H1 (cell line): ENCODE measurements at regions not wholly inside any gene's neighbourhood (a gene's known extent, or its start where the extent isn't known, plus 50 kb on each side); places are given as distances from the start of the nearest gene placed in this dataset.

Source experiments
- HDAC6 ChIP-seq: IDR thresholded peaks from one replicate; pipeline ENCODE4 v1.7.1; 2012; ENCODE audit warnings: low read depth, mild to moderate bottlenecking, inconsistent platforms, low read length, moderate library complexity
- TBP ChIP-seq: IDR thresholded peaks from 2 replicates; pipeline ENCODE4 v1.6.1; 2011; ENCODE audit warnings: low read depth, low read length, improper control_type of control experiment
- ZNF274 ChIP-seq: IDR thresholded peaks from 2 replicates; pipeline ENCODE4 v1.7.0; 2012; ENCODE audit warnings: low read length, borderline replicate concordance; ENCODE audit errors: extremely low read depth

DNA sequence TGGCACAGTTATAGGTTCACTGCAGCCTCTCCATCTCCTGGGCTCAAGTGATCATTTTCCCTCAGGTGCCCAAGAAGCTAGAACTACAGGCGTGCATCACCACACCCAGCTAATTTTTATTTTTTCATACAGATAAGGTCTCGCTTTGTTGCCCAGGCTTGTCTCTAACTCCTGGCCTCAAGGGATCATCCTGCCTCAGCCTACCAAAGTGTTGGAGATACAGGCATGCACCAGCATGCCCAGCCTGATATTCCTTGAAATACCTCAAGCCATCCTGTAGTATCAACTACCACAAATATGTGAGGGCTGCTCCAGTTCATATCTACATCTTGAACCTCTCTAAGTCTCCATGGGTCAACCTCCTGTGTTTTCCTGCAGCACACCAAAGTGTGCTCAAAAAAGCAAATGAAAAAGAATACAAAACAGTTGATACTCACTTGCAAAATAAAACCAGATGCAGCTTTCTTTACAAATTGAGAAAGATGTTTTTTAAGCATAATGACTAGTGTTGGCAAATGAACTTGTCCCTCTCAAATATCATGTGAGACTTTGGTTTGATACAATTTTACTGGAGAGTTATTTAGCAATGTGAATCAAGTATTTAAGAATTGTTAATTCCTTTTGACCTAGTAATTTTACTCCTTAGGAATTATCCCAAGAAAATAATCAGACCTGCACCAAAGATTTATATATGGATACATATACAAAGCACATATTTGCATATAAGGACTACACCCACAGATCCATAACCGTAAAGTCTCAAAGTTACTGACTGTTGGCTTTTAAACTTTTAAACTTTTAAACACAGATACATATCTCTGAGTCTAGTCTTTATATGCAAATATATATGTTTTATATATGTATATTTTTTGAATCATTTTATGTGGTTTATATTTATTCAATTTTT lies 197.7 kb downstream of the NRIP1 start (continued):
- TF ChIP-seq HDAC6 (no peak), TBP (no peak), ZNF274 (no peak)
